OCI-LY3 (cell line): ENCODE measurements at regions not wholly inside any gene's neighbourhood (a gene's known extent, or its start where the extent isn't known, plus 50 kb on each side); places are given as distances from the start of the nearest gene placed in this dataset.

Experiments used
- CTCF ChIP-seq: fragments of 200-600, 300-600 bp; sonication (generic); IDR thresholded peaks from 2 replicates; pipeline ENCODE4 v1.5.1; 2014; ENCODE audit warnings: antibody characterized with exemption, low read length, low read depth
- EZH2phosphoT487 ChIP-seq: fragments of 200-600 bp; shearing (Covaris generic); IDR thresholded peaks from 2 replicates; pipeline ENCODE4 v1.6.1; 2018; ENCODE audit warnings: antibody characterized with exemption, mixed run types, low read depth

- TF ChIP-seq CTCF (no peak), EZH2phosphoT487 (no peak)
Measured at GRCh38 chr10:61846370-61847031, 55.0 kb upstream of the ARID5B start.
